Peyer's patch (tissue), 4 donors: ENCODE measurements at regions not wholly inside any gene's neighbourhood (a gene's known extent, or its start where the extent isn't known, plus 50 kb on each side); places are given as distances from the start of the nearest gene placed in this dataset.

Source experiments
- POLR2A ChIP-seq, 2 donors: fragments of 450-650 bp; IDR thresholded peaks; one replicate each; pipeline ENCODE4 v1.5.1; 2017; ENCODE audit warnings: antibody characterized with exemption in 2 of 2, mild to moderate bottlenecking in 2 of 2, moderate library complexity in 2 of 2
- TF ChIP-seq, protein P1 (sequence below), 6 experiments: fragments of 450-650 bp in 4 of 6; fragments of 200-600 bp in 2 of 6; sonication (generic) in 1 of 6; IDR thresholded peaks; one replicate each; pipeline ENCODE4 v1.5.1; 2017 to 2019; ENCODE audit warnings: antibody characterized with exemption in 6 of 6, mild to moderate bottlenecking in 3 of 6, moderate library complexity in 1 of 6

DNA sequence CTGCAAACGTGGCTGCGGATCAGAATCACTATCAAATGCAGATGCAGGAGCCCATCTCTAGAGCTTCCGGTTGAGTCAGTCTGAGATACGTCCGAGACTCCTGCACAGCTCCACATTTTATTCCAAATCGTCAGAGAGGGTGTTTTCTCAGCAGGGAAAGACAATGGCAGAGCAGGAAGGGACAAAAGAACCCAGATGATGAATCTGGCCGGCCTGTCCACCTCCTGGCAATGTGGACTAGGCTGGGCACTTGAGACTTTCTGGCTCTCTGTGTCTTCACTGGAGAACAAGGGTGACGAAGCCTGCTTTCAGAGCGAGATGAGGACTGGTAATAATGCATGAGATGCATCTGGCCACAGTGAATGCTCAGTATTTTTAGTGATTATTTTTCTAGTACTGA lies 255.9 kb upstream of the MYT1L start:
- TF ChIP-seq, protein P1, sequence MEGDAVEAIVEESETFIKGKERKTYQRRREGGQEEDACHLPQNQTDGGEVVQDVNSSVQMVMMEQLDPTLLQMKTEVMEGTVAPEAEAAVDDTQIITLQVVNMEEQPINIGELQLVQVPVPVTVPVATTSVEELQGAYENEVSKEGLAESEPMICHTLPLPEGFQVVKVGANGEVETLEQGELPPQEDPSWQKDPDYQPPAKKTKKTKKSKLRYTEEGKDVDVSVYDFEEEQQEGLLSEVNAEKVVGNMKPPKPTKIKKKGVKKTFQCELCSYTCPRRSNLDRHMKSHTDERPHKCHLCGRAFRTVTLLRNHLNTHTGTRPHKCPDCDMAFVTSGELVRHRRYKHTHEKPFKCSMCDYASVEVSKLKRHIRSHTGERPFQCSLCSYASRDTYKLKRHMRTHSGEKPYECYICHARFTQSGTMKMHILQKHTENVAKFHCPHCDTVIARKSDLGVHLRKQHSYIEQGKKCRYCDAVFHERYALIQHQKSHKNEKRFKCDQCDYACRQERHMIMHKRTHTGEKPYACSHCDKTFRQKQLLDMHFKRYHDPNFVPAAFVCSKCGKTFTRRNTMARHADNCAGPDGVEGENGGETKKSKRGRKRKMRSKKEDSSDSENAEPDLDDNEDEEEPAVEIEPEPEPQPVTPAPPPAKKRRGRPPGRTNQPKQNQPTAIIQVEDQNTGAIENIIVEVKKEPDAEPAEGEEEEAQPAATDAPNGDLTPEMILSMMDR (IDR thresholded peaks at IDR 0.05) = no peak
- no peak for TF ChIP-seq POLR2A (IDR thresholded peaks at IDR 0.05)
